H9 (cell line): ENCODE measurements at regions not wholly inside any gene's neighbourhood (a gene's known extent, or its start where the extent isn't known, plus 50 kb on each side); places are given as distances from the start of the nearest gene placed in this dataset.

Experiments
- DNase-seq: peaks from one replicate; pipeline ENCODE4 v3.0.0-alpha.2; 2017
- H2AFZ ChIP-seq: one replicate; pipeline ENCODE4 v1.6.1; 2013; ENCODE audit warnings: mild to moderate bottlenecking, low read length, control low read depth, moderate library complexity
- H2AK5ac ChIP-seq: 2 replicates; pipeline ENCODE4 v1.6.1; 2013; ENCODE audit warnings: low read length, control low read depth, mixed read lengths; ENCODE audit not compliant: insufficient read length
- H2BK120ac ChIP-seq: one replicate; pipeline ENCODE4 v1.6.1; 2013; ENCODE audit warnings: low read depth, mild to moderate bottlenecking, low read length, control low read depth, inconsistent platforms; ENCODE audit not compliant: poor library complexity, severe bottlenecking
- H2BK12ac ChIP-seq: 2 replicates; pipeline ENCODE4 v1.6.1; 2013; ENCODE audit warnings: low read length, control low read depth, mixed read lengths, low read depth; ENCODE audit not compliant: insufficient read length
- H2BK15ac ChIP-seq: 2 replicates; pipeline ENCODE4 v1.6.1; 2013; ENCODE audit warnings: low read depth, low read length, control low read depth
- H2BK20ac ChIP-seq: one replicate; pipeline ENCODE4 v1.6.1; 2013; ENCODE audit warnings: low read depth, mild to moderate bottlenecking, low read length, control low read depth, inconsistent platforms; ENCODE audit not compliant: poor library complexity, severe bottlenecking
- H2BK5ac ChIP-seq: 2 replicates; pipeline ENCODE4 v1.6.1; 2013; ENCODE audit warnings: low read length, control low read depth, mixed read lengths; ENCODE audit not compliant: insufficient read length
- H3K14ac ChIP-seq: 2 replicates; pipeline ENCODE4 v1.6.1; 2013; ENCODE audit warnings: low read length, control low read depth; ENCODE audit not compliant: insufficient read depth
- H3K18ac ChIP-seq: 2 replicates; pipeline ENCODE4 v1.6.1; 2013; ENCODE audit warnings: low read depth, mild to moderate bottlenecking, mixed read lengths, low read length, control low read depth; ENCODE audit not compliant: insufficient read length
- H3K23ac ChIP-seq: 2 replicates; pipeline ENCODE4 v1.6.1; 2013; ENCODE audit warnings: low read length, control low read depth, mixed read lengths, low read depth; ENCODE audit not compliant: insufficient read length
- H3K23me2 ChIP-seq: 2 replicates; pipeline ENCODE4 v1.6.1; 2013; ENCODE audit warnings: low read depth, mild to moderate bottlenecking, mixed read lengths, low read length, control low read depth; ENCODE audit not compliant: insufficient read length, poor library complexity, severe bottlenecking
- H3K27ac ChIP-seq: 2 replicates; pipeline ENCODE4 v1.5.1; 2013; ENCODE audit warnings: low read length, control low read depth, mixed read lengths, low read depth; ENCODE audit not compliant: insufficient read length
- H3K27me3 ChIP-seq: 2 replicates; pipeline ENCODE4 v1.6.1; 2013; ENCODE audit warnings: low read length, control low read depth, inconsistent platforms; ENCODE audit not compliant: insufficient read depth
- H3K4ac ChIP-seq: 2 replicates; pipeline ENCODE4 v1.6.1; 2013; ENCODE audit warnings: low read depth, mild to moderate bottlenecking, control low read depth, inconsistent platforms, low read length, moderate library complexity
- H3K4me1 ChIP-seq: 2 replicates; pipeline ENCODE4 v1.6.1; 2013; ENCODE audit warnings: low read length, control low read depth, inconsistent platforms; ENCODE audit not compliant: insufficient read depth
- H3K4me2 ChIP-seq: 2 replicates; pipeline ENCODE4 v1.6.1; 2013; ENCODE audit warnings: low read length, control low read depth, mixed read lengths; ENCODE audit not compliant: insufficient read length, insufficient read depth
- H3K56ac ChIP-seq: 2 replicates; pipeline ENCODE4 v1.6.1; 2013; ENCODE audit warnings: low read depth, mild to moderate bottlenecking, mixed read lengths, low read length, control low read depth; ENCODE audit not compliant: insufficient read length
- H3K79me1 ChIP-seq: 2 replicates; pipeline ENCODE4 v1.6.1; 2013; ENCODE audit warnings: low read depth, mild to moderate bottlenecking, moderate library complexity, low read length, control low read depth, inconsistent platforms; ENCODE audit not compliant: insufficient read depth, poor library complexity, severe bottlenecking
- H3K79me2 ChIP-seq: 2 replicates; pipeline ENCODE4 v1.6.1; 2013; ENCODE audit warnings: low read length, control low read depth, inconsistent platforms; ENCODE audit not compliant: insufficient read depth
- H3K9ac ChIP-seq: 2 replicates; pipeline ENCODE4 v1.6.1; 2013; ENCODE audit warnings: low read length, control low read depth, mixed read lengths; ENCODE audit not compliant: insufficient read length; ENCODE audit errors: extremely low read depth
- H3K9me3 ChIP-seq: one replicate; pipeline ENCODE4 v1.6.1; 2013; ENCODE audit warnings: low read depth, low read length, inconsistent platforms; ENCODE audit not compliant: control insufficient read depth
- H3T11ph ChIP-seq: one replicate; pipeline ENCODE4 v1.6.1; 2013; ENCODE audit warnings: mild to moderate bottlenecking, low read length, control low read depth, inconsistent platforms
- H4K20me1 ChIP-seq: one replicate; pipeline ENCODE4 v1.6.1; 2013; ENCODE audit not compliant: control insufficient read depth, insufficient read length, insufficient read depth
- H4K5ac ChIP-seq: 2 replicates; pipeline ENCODE4 v1.6.1; 2013; ENCODE audit warnings: low read depth, mild to moderate bottlenecking, mixed read lengths, low read length, control low read depth; ENCODE audit not compliant: insufficient read length
- H4K8ac ChIP-seq: replicated peaks from 2 replicates; pipeline ENCODE4 v1.6.1; 2013; ENCODE audit warnings: low read length, control low read depth, mixed read lengths, low read depth; ENCODE audit not compliant: insufficient read length
- H4K91ac ChIP-seq: 2 replicates; pipeline ENCODE4 v1.6.1; 2013; ENCODE audit warnings: low read depth, mild to moderate bottlenecking, moderate library complexity, mixed read lengths, low read length, control low read depth; ENCODE audit not compliant: insufficient read length
- H3K27ac Mint-ChIP-seq, 3 experiments: 2 replicates in 2 of 3; 3 replicates in 1 of 3; pipeline ENCODE4 v1.8.0; 2020 to 2021; ENCODE audit warnings: mixed read lengths in 3 of 3, mild to moderate bottlenecking in 1 of 3, moderate library complexity in 1 of 3
- H3K27me3 Mint-ChIP-seq: 2 replicates; pipeline ENCODE4 v1.8.0; 2021; ENCODE audit warnings: low read depth, mild to moderate bottlenecking, moderate library complexity, mixed read lengths
- H3K36me3 Mint-ChIP-seq, 3 experiments: 2 replicates in 2 of 3; 3 replicates in 1 of 3; pipeline ENCODE4 v1.8.0; 2020 to 2021; ENCODE audit warnings: low read depth in 3 of 3, mixed read lengths in 3 of 3; ENCODE audit not compliant: insufficient read depth in 1 of 3
- H3K4me1 Mint-ChIP-seq, 2 experiments: 2 replicates each; pipeline ENCODE4 v1.8.0; 2020; ENCODE audit warnings: mixed read lengths in 2 of 2
- H3K4me3 Mint-ChIP-seq, 2 experiments: 2 replicates in 1 of 2; 3 replicates in 1 of 2; pipeline ENCODE4 v1.8.0; 2020 to 2021; ENCODE audit warnings: mild to moderate bottlenecking in 2 of 2, mixed read lengths in 2 of 2, moderate library complexity in 1 of 2
- H3K9me3 Mint-ChIP-seq, 2 experiments: 2 replicates in 1 of 2; 3 replicates in 1 of 2; pipeline ENCODE4 v1.8.0; 2020; ENCODE audit warnings: mild to moderate bottlenecking in 2 of 2, mixed read lengths in 2 of 2, moderate library complexity in 1 of 2
- CTCF ChIP-seq: fragments of 200-600 bp; sonication (generic); conservative IDR thresholded peaks from 3 replicates; pipeline ENCODE4 v1.8.0; 2021; ENCODE audit warnings: antibody characterized with exemption, mild to moderate bottlenecking
- WGBS: extraction: QIAGEN DNeasy Blood & Tissue Kit; methylation state at CpG from one replicate; pipeline ENCODE4 v1.1.7; 2013; ENCODE audit warnings: missing lambda C conversion rate, low lambda C conversion rate, mixed read lengths; ENCODE audit not compliant: insufficient read length; ENCODE audit errors: extremely low coverage; 5-methylcytosine and 5-hydroxymethylcytosine counted together

DNA sequence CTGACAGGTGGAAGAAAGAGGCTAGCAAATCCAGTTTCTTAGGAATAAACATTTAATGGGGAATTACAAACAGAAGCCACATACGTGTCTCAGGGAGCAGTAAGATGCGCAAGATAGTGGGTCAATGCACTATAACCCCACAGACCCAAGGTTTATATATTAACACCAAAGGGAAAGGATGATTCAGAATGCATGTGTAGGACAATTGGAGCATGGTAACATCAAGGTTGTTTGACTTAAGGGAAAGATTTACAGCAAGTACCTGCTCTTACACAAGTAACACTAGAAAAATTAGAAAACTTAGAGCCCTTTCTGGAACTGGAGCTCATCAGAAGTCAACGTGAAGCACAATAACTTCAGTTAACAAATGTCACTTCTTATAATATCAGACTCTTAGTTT is 161.1 kb upstream of the ZWINT start:
- Histone ChIP-seq H3K4ac (no peak overlapping the region), H3K27ac (no peak overlapping the region), H3K9ac (no peak overlapping the region), H4K91ac (no peak overlapping the region), H3K4me1 (no peaks in the 10 kb centered on the region), H2BK12ac (no peak overlapping the region), H2BK5ac (no peak overlapping the region), H4K8ac (no peak overlapping the region), H2AFZ (no peak overlapping the region), H3K14ac (no peak overlapping the region), H3K79me2 (no peaks in the 10 kb centered on the region), H3K18ac (no peak overlapping the region), H3K23ac (no peak overlapping the region), H3K27me3 (no peaks in the 10 kb centered on the region), H3K79me1 (no peaks in the 10 kb centered on the region), H3T11ph (no peak overlapping the region), H2BK20ac (no peak overlapping the region), H3K9me3 (no peaks in the 10 kb centered on the region), H3K4me2 (no peak overlapping the region), H3K23me2 (no peaks in the 10 kb centered on the region), H2BK120ac (no peak overlapping the region), H4K5ac (no peak overlapping the region), H3K56ac (no peak overlapping the region), H2AK5ac (no peak overlapping the region), H2BK15ac (no peak overlapping the region), H4K20me1 (no peaks in the 10 kb centered on the region)
- H3K36me3 Mint-ChIP-seq, result 0 out of 7 replicates have a peak, but pooled peaks cover 0 to 1% (median 0%) of the 10 kb centered on the region in 3 experiments
- H3K4me3 Mint-ChIP-seq, result no peak overlapping the region
- H3K27me3 Mint-ChIP-seq, result no peaks in the 10 kb centered on the region
- no CpG with 5 or more reads among the region's 3 CpGs for WGBS
- H3K4me1 Mint-ChIP-seq, result no peaks in the 10 kb centered on the region
- no peak for TF ChIP-seq CTCF
- peaks cover 0 to 3% of the 10 kb centered on the region in 2 experiments; a peak in 3 of 5 replicates for H3K9me3 Mint-ChIP-seq
- no peak for DNase-seq
- H3K27ac Mint-ChIP-seq, result no peak overlapping the region
